Omental fat pad (tissue), 3 donors: ENCODE measurements at regions not wholly inside any gene's neighbourhood (a gene's known extent, or its start where the extent isn't known, plus 50 kb on each side); places are given as distances from the start of the nearest gene placed in this dataset.
"Not testable (repeated sequence)": the region's sequence is repeated elsewhere in the genome, so short reads cannot be mapped to it uniquely, and the experiment has no call there.

ENCODE experiments used
- ATAC-seq: fragments of 150-250 bp; one replicate; pipeline ENCODE4 v1.9.1; 2016; ENCODE audit warnings: mild to moderate bottlenecking, moderate library complexity; ENCODE audit not compliant: low FRiP score
- DNase-seq: peaks from one replicate; pipeline ENCODE4 v3.0.0-alpha.2; 2019; ENCODE audit warnings: low spot score
- TF ChIP-seq, protein P1 (sequence below), 3 donors: fragments of 450-650 bp; IDR thresholded peaks; one replicate each; pipeline ENCODE4 v1.5.1; 2016 to 2017; ENCODE audit warnings: antibody characterized with exemption in 3 of 3, mild to moderate bottlenecking in 3 of 3, moderate library complexity in 2 of 3

GRCh38 chrX:44675362-44676024 is 132.8 kb upstream of the FUNDC1 start:
- TF ChIP-seq, protein P1, sequence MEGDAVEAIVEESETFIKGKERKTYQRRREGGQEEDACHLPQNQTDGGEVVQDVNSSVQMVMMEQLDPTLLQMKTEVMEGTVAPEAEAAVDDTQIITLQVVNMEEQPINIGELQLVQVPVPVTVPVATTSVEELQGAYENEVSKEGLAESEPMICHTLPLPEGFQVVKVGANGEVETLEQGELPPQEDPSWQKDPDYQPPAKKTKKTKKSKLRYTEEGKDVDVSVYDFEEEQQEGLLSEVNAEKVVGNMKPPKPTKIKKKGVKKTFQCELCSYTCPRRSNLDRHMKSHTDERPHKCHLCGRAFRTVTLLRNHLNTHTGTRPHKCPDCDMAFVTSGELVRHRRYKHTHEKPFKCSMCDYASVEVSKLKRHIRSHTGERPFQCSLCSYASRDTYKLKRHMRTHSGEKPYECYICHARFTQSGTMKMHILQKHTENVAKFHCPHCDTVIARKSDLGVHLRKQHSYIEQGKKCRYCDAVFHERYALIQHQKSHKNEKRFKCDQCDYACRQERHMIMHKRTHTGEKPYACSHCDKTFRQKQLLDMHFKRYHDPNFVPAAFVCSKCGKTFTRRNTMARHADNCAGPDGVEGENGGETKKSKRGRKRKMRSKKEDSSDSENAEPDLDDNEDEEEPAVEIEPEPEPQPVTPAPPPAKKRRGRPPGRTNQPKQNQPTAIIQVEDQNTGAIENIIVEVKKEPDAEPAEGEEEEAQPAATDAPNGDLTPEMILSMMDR (IDR thresholded peaks at IDR 0.05): no peak
- ATAC-seq: peak; percentile 83
- DNase-seq: no peak

DNA sequence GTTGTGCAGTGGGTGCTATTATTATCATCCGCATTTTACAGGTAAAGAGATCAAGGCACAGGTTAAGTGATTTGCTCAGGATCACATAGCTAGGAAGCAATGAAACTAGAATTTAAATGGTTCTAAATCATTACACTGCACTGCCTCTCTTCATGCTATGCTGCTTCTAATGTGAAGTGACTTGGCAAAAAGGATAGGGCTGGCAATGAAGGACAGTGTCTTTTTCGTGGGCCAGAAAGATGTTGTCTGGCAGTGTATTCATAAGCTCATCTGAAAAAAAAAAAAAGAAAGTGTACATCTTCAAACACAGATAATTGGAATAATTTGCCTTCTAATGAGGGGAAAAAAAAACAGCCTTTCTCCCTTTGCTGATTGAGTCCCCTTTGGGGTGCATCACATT is 132.2 kb upstream of the FUNDC1 start:
- TF ChIP-seq, protein P1 (IDR thresholded peaks at IDR 0.05): no peak
- ATAC-seq (no peak), DNase-seq (no peak)

DNA sequence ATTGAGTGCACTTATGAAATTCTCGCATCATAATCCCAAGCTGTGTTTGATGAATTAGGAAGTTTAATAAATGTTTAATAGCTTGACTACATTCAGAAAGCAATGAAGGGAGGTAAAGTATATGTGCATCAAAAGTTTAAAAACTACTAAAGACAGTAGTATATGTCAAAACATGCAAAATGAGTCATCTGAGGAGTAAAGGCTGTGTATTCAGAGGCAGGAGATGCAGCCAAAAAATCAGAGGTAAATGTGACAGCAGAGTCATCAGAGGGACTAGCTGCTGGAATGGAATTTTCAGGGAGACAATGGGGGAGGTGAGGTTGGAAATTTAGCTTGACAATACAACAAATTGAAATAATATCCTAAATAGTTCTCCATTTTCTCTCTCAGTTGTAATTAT is 127.0 kb upstream of the FUNDC1 start:
- TF ChIP-seq, protein P1 (IDR thresholded peaks at IDR 0.05): no peak
- DNase-seq: no peak
- ATAC-seq: no peak

DNA sequence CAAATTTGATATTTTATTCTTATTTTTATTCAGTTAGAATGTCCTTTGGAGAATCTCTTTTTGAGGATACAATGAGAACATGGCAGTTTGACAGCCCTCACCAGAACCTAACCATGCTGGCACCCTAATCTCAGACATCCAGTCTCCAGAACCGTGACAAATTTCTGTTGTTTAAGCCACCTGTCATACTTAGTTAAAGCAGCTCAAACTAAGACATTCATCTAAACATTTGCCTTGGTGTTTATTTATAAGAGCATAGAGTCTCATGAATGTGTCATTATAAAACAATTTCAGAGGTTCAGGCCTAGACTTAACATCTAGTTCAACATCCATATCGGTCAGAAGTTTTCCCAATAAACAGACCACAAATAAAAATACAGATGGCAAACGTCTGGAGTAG is 125.1 kb upstream of the FUNDC1 start:
- ATAC-seq (no peak), DNase-seq (no peak)
- TF ChIP-seq, protein P1 (IDR thresholded peaks at IDR 0.05): no peak

- not testable (repeated sequence) for ATAC-seq, DNase-seq
Observed at GRCh38 chrX:44657718-44658246, 115.1 kb upstream of the FUNDC1 start.

GRCh38 chrX:44651358-44651757 is 108.7 kb upstream of the FUNDC1 start:
- no peak for DNase-seq
- TF ChIP-seq, protein P1 (IDR thresholded peaks at IDR 0.05): no peak
- ATAC-seq: peak; percentile 64

DNA sequence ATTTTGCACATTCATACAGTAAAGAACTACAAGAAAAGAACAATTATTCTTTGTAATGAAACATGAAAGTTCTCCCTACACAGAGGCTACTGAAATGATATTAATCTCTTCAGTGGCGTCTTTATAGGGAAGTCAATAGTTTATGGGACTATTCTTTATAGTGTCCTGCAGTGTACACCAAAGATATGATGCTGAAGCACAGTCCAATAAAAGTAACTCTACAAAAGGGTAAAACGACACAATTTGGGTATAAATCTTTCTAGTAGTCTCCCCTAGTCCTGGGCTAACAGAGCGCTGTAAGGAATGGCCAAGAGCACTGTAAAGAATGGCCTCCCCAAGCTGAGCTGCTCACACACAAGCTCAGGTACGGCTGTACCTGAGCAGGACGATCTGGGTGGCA is 101.1 kb upstream of the FUNDC1 start:
- no peak for DNase-seq
- no peak for ATAC-seq
- TF ChIP-seq, protein P1 (IDR thresholded peaks at IDR 0.05): no peak
